MV-4-11 (cell line): ENCODE measurements at regions not wholly inside any gene's neighbourhood (a gene's known extent, or its start where the extent isn't known, plus 50 kb on each side); places are given as distances from the start of the nearest gene placed in this dataset.
"Not testable (repeated sequence)": the region's sequence is repeated elsewhere in the genome, so short reads cannot be mapped to it uniquely, and the experiment has no call there.

Experiments
- DNase-seq: peaks from one replicate; lab custom pipeline; 2025; lab: John Stamatoyannopoulos, UW

- DNase-seq = no peak
These were observed 261.6 kb upstream of the ZNF804A start for GRCh38 chr2:184336688-184337087.

GRCh38 chr2:184338771-184339170, 259.6 kb upstream of the ZNF804A start:
- DNase-seq = no peak

- no peak for DNase-seq
These were observed 258.4 kb upstream of the ZNF804A start for GRCh38 chr2:184339966-184340365.

GRCh38 chr2:184346338-184346862, 251.9 kb upstream of the ZNF804A start:
- no peak for DNase-seq

GRCh38 chr2:184351126-184351525, 247.2 kb upstream of the ZNF804A start:
- no peak for DNase-seq

- no peak for DNase-seq
These were observed 241.3 kb upstream of the ZNF804A start for GRCh38 chr2:184357033-184357432.

GRCh38 chr2:184359379-184359778, 238.9 kb upstream of the ZNF804A start:
- no peak for DNase-seq

- DNase-seq = no peak
These were observed 235.1 kb upstream of the ZNF804A start for GRCh38 chr2:184363213-184363612.

GRCh38 chr2:184367211-184367610, 231.1 kb upstream of the ZNF804A start:
- DNase-seq = no peak

GRCh38 chr2:184369307-184369706, 229.0 kb upstream of the ZNF804A start:
- DNase-seq = no peak

- DNase-seq = no peak
These were observed 227.4 kb upstream of the ZNF804A start for GRCh38 chr2:184370954-184371353.

- no peak for DNase-seq
These were observed 226.7 kb upstream of the ZNF804A start for GRCh38 chr2:184371641-184372040.

GRCh38 chr2:184372484-184372883, 225.8 kb upstream of the ZNF804A start:
- no peak for DNase-seq

GRCh38 chr2:184394642-184395041, 203.7 kb upstream of the ZNF804A start:
- no peak for DNase-seq

- no peak for DNase-seq
These were observed 195.9 kb upstream of the ZNF804A start for GRCh38 chr2:184402381-184402780.

GRCh38 chr2:184407041-184407630, 191.2 kb upstream of the ZNF804A start:
- DNase-seq = not testable (repeated sequence)

- DNase-seq = no peak
These were observed 188.2 kb upstream of the ZNF804A start for GRCh38 chr2:184410160-184410559.

- DNase-seq = no peak
These were observed 185.1 kb upstream of the ZNF804A start for GRCh38 chr2:184413221-184413620.

GRCh38 chr2:184413671-184414229, 184.6 kb upstream of the ZNF804A start:
- no peak for DNase-seq

GRCh38 chr2:184416146-184416913, 182.0 kb upstream of the ZNF804A start:
- no peak for DNase-seq

- no peak for DNase-seq
These were observed 178.6 kb upstream of the ZNF804A start for GRCh38 chr2:184419744-184420143.

GRCh38 chr2:184421456-184421855, 176.9 kb upstream of the ZNF804A start:
- not testable (repeated sequence) for DNase-seq

GRCh38 chr2:184425083-184425482, 173.2 kb upstream of the ZNF804A start:
- DNase-seq = no peak
